HG02870 (cell line): ENCODE measurements at regions not wholly inside any gene's neighbourhood (a gene's known extent, or its start where the extent isn't known, plus 50 kb on each side); places are given as distances from the start of the nearest gene placed in this dataset.
"Not testable (repeated sequence)": the region's sequence is repeated elsewhere in the genome, so short reads cannot be mapped to it uniquely, and the experiment has no call there.

ENCODE experiments used
- ATAC-seq: cut with Tn5 transposase; IDR thresholded peaks from one replicate; pipeline ENCODE4 v1.9.1; 2021; ENCODE audit warnings: mild to moderate bottlenecking, moderate library complexity; ENCODE audit not compliant: unreplicated experiment

DNA sequence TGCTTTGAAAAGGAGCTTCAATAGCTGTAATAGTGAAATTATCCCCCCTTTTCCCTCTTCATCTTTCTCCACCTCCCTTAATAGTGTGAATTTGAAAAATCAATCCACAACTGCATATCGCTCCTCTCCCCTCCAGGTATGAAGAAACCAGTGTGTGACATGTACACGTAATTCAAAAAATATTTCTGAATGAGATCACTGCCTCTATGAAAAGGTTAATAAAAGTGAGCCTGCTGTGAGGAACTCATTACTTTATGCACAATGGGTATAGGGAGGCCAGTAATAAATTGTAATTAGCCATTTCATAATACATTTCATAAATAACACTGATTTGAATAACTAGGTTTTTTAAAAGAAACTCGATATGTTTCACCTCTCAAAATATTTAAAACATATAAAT, 209.0 kb upstream of the KYNU start:
- ATAC-seq, result no peak

DNA sequence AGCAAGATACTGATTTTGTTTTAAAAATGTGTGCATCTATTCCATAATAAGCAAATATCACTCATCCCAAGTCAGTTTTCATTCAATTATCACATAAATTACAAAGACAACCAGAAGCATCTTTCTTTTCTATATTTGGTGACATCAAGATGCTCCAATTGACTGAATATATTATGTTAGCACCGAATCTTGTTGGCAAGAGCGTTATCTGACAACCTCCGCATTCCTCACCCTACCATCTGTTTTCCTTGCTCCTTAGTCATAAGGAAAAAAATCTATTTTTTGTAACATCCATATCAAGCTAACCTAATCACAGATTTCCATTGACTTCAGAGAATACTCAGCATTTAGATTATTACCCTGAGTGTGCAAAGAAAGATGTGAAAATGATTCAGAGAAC, 212.2 kb upstream of the KYNU start:
- no peak for ATAC-seq

- ATAC-seq, result no peak
Measured at GRCh38 chr2:142650601-142651000, 226.9 kb upstream of the KYNU start.

DNA sequence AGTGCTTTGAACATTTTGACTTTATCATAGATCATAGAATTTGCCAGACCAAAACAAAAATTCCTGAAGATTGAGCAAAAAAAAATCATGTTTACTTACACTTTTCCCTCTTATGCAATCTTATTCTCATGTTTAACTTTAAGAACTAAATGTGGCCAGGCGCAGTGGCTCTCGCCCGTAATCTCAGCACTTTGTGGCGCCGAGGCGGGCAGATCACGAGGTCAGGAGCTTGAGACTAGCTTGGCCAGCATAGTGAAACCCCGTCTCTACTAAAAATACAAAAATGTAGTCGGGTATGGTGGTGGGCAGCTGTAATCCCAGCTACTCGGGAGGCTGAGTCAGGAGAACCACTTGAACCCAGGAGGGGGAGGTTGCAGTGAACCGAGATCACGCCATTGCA, 227.9 kb upstream of the KYNU start:
- no peak for ATAC-seq

GRCh38 chr2:142642650-142643049, 234.8 kb upstream of the KYNU start:
- ATAC-seq, result no peak

DNA sequence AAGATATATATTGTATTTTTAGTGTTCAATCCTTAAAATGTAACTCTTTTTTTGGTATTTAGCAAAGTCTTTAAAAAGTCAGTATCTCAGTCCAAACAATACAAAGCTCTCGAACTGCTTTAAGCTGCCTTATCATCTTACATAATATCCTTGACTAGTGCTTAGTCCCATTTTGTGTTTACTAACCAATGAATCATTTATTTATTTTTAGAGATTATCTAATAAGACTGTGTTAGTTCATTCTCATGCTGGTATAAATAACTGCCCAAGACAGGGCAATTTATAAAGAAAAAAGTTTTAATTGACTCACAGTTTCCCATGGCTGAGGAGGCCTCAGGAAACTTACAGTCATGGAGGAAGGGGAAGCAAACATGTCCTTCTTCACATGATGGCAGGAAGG, 248.3 kb upstream of the KYNU start:
- ATAC-seq, result no peak

DNA sequence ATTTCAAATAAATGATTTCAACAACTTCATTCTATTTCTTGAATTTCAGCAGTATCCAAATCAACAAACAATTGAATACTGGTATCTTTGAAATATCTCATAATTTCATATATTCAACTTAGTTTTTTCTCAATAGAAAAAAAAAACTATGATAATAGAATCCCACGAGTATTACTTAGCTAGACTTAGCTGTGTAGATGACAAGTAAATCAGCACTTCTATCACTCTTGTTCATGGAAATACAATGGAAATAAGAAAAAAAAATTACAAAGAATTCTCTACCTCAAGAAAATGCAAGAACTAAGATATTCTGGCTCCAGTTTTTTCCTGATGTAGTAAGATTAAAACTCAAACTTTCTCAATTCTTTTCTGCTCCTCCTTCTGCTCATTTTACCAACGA, 256.2 kb upstream of the KYNU start:
- no peak for ATAC-seq

GRCh38 chr2:142617461-142617860, 260.0 kb upstream of the KYNU start:
- no peak for ATAC-seq

- no peak for ATAC-seq
Measured at GRCh38 chr2:142615876-142616275, 261.6 kb upstream of the KYNU start.

- ATAC-seq, result not testable (repeated sequence)
Measured at GRCh38 chr2:142613193-142613592, 264.3 kb upstream of the KYNU start.

GRCh38 chr2:142605421-142605820, 272.0 kb upstream of the KYNU start:
- ATAC-seq, result no peak

DNA sequence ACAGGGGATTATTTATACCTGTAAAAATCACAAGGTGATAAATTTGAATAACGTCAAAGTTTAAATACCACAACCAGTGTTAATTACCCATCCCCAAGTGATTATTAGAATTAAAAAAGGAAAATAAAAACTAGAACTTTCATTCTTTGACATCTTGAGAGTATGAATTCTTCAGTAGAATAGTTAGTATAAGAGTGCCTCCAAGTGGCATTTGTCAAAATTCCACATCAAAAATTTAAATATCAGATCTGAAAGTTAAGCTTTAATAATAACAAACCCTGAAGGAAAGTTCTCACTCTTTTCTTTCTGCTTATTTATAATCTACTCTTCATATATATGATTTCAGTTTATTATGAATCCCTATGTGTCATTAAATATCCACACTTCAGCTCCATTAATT, 273.7 kb upstream of the KYNU start:
- ATAC-seq, result no peak

- no peak for ATAC-seq
Measured at GRCh38 chr2:142602418-142602989, 275.0 kb upstream of the KYNU start.

DNA sequence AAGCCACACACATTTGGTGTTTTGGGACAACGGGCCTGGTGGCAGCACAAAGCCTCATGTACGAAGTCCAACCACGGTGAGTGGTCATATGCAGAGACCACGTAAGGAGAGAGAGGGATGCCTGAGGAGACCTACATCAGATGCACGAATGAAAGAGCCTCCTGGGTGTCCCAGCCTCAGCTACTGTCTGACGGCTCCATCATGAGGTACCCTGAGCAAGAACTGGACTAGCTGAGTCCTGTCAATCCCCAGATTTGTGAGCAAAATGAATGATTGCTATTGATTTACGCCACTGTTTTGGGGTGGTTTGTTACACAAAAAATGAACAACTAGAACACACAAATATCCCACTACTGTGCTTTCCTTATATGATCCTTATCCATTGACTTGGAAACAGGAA, 275.7 kb upstream of the KYNU start:
- ATAC-seq, result no peak

DNA sequence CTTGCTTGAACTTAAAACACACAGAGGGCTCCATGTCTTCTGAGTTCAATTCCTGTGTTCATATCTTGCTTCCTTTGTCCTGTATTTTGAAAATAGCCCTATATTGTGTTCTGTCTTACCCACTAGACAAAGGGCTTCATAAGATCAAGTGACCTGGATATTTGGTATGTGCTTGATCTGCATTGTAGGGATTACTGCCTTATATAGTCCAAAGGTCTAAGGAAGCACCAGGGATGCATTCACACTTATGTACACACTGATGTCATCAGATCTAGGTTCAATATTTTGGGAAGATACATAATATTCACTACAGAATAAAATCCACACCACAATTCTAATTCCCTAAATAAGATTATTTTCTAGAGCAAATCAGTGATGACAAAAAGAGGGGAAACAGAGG, 278.0 kb upstream of the KYNU start:
- ATAC-seq, result no peak

GRCh38 chr2:142598846-142599245, 278.6 kb upstream of the KYNU start:
- ATAC-seq, result no peak

GRCh38 chr2:142596334-142597088, 281.0 kb upstream of the KYNU start:
- no peak for ATAC-seq

DNA sequence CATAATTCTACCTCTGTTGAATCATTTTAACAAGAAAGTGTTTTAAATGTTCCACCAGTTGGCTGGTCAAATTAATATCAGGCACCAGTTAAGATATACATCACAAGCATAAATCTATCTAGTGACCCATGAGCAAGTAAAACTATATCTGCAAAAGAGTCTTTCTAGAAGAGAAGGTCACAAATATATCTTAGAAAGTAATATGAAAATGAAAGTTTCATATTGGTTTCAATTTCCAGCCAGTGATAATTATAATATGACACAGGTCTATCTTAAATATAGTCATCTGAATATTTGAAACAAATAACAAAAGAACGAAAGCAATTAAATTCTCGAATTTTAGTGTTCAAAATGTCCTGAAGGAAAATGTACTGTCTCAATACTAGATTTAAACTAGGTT, 282.5 kb upstream of the KYNU start:
- ATAC-seq, result no peak

DNA sequence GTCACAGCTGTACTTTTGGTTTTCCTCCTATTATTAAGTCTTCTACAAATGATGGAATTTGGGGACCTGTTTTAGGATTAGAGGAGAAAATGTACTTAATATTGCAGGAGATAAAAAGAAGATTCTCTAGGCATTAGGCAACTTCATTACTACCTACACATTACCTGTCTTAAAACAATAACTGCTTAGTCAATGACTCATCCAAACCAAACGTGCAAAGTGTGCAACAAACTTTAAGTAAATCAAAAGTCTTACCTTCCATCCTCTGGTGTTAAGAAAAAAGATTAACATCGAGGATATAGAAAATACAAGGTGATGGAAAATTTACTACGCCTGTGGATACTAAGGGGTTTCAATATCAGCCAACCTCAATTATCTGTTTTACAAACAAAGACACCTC, 285.3 kb upstream of the KYNU start:
- no peak for ATAC-seq

DNA sequence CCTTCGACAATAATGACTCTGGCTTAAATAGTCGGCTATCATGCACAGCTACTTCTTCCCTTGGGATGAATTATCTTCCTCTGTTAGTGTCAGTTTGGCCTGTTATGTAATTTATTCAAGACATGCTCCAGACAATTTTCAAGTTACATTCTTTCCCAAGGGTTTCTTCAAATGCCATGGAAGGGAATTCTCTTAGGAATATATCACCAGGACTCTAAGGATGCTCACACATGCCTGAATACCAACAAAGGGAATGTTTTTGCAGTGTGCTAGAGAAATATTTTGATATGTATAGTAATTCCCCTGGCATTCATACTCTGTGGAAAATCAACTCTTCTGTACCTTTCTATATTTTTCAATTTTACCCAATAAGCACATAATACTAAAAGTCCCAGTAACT, 286.0 kb upstream of the KYNU start:
- ATAC-seq, result no peak

GRCh38 chr2:142588269-142588668, 289.2 kb upstream of the KYNU start:
- no peak for ATAC-seq

GRCh38 chr2:142586693-142587580, 290.5 kb upstream of the KYNU start:
- no peak for ATAC-seq
